ENCODE measurements at regions not wholly inside any gene's neighbourhood (a gene's known extent, or its start where the extent isn't known, plus 50 kb on each side); places are given as distances from the start of the nearest gene placed in this dataset.

DNA sequence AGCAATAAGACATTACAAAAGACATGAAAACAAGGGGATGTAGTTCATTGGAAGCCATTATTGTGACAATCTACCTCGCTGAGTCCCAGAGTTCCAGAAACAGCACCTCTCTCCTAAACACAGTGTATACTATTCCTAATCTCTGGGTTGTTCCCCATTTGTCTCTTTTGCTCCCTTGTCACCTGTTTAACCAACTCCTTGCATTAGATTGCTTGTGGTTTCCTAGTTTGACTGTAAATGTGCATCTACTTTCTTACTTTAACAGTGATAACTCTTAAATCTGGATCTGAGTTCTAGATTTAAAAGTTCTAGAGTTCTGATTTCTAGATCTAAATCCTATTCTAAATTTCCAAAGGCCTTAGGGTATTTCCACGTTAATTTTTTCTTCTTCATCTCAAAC, 71.6 kb upstream of the TET2 start:
- no peaks in the 10 kb centered on the region for H3K23me2 ChIP-seq (ENCODE audit: low read depth, low read length)
- WGBS, 2 experiments (ENCODE audit: extremely low coverage in 1 of 2, insufficient coverage in 1 of 2, insufficient read length in 1 of 2, insufficient replicate concordance in 2 of 2, low coverage in 1 of 2, low lambda C conversion rate in 2 of 2, missing lambda C conversion rate in 1 of 2) = 63% methylated on average over 2 of the region's 2 CpGs; no CpG with 5 or more reads in 1 of the 2 experiments
- no peak overlapping the region for H3K4me3 ChIP-seq (ENCODE audit: extremely low read depth in 1 of 4, insufficient read depth in 2 of 4, low read depth in 3 of 4, low read length in 4 of 4)
- H2BK120ac ChIP-seq (replicated peaks; ENCODE audit: low read depth, low read length) = no peak overlapping the region
- no peak overlapping the region for H4K5ac ChIP-seq (ENCODE audit: insufficient read length, low read depth, low read length)
- no peak overlapping the region for H3K27ac ChIP-seq (ENCODE audit: low read depth, low read length)
- H2BK20ac ChIP-seq (ENCODE audit: low read length) = no peak overlapping the region
- H3K4ac ChIP-seq (replicated peaks; ENCODE audit: insufficient read length, low read depth, low read length) = no peak overlapping the region
- H3K9me3 ChIP-seq (ENCODE audit: insufficient read depth in 2 of 2, low read depth in 1 of 2, low read length in 1 of 2) = no peaks in the 10 kb centered on the region
- H3K23ac ChIP-seq (ENCODE audit: insufficient read length) = no peak overlapping the region
- no peak overlapping the region for H2AK5ac ChIP-seq (ENCODE audit: low read depth, low read length)
- H3K9ac ChIP-seq (replicated peaks in 1 of 4; ENCODE audit: extremely low read depth in 1 of 4, low read depth in 3 of 4, low read length in 3 of 4) = no peak overlapping the region
- H3K36me3 ChIP-seq (ENCODE audit: control insufficient read depth in 2 of 4, insufficient read depth in 4 of 4, low read length in 3 of 4) = no peaks in the 10 kb centered on the region
- ChIA-PET POLR2A (ENCODE audit: partially characterized antibody) (no interaction called here), CTCF (ENCODE audit: partially characterized antibody) (no interaction called here)
- no peak overlapping the region for H3K4me2 ChIP-seq (ENCODE audit: insufficient read depth in 1 of 2, low read depth in 2 of 2, low read length in 2 of 2)
- no peak overlapping the region for H3K56ac ChIP-seq (replicated peaks; ENCODE audit: insufficient read length, low read depth, low read length)
- TF ChIP-seq SP2 (IDR thresholded peaks at IDR 0.05; ENCODE audit: low read length) = no peak
- no peak for TF ChIP-seq EZH2 (IDR thresholded peaks at IDR 0.05; ENCODE audit: low read depth, low read length, severe bottlenecking)
- TF ChIP-seq RXRA (IDR thresholded peaks at IDR 0.05; ENCODE audit: insufficient read depth, low read depth, low read length) = no peak
- no peaks in the 10 kb centered on the region for H3K79me2 ChIP-seq (ENCODE audit: control insufficient read depth in 1 of 2, insufficient read depth in 2 of 2, low read length in 2 of 2)
- H3K4me1 ChIP-seq (replicated peaks in 1 of 4; ENCODE audit: control insufficient read depth in 3 of 4, insufficient read depth in 4 of 4, low read length in 3 of 4) = no peaks in the 10 kb centered on the region
- no peak overlapping the region for H2BK12ac ChIP-seq (ENCODE audit: low read depth, low read length)
- H3K14ac ChIP-seq (ENCODE audit: insufficient read length) = no peak overlapping the region
- no peak overlapping the region for H3K18ac ChIP-seq (ENCODE audit: extremely low read depth, low read length)
- no peak overlapping the region for H2BK5ac ChIP-seq (ENCODE audit: low read depth, low read length)
- no peak overlapping the region for H4K91ac ChIP-seq (replicated peaks; ENCODE audit: insufficient read length, low read length)
- H4K8ac ChIP-seq (ENCODE audit: extremely low read depth, insufficient read depth, low read length) = no peak overlapping the region
- no peaks in the 10 kb centered on the region for H3K79me1 ChIP-seq (ENCODE audit: low read depth, low read length)
- no peak overlapping the region for H2BK15ac ChIP-seq (ENCODE audit: low read length)
- H3K27me3 ChIP-seq (replicated peaks in 1 of 4; ENCODE audit: control insufficient read depth in 3 of 4, extremely low read depth in 1 of 4, insufficient read depth in 3 of 4, low read length in 3 of 4) = no peaks in the 10 kb centered on the region
- no peaks in the 10 kb centered on the region for H4K20me1 ChIP-seq (replicated peaks in 1 of 2; ENCODE audit: control insufficient read depth in 1 of 2, insufficient read depth in 2 of 2, low read length in 2 of 2)
- no peak for FAIRE-seq
- DNase-seq (ENCODE audit: low read depth in 1 of 2, low spot score in 2 of 2) = no peak
- H2AFZ ChIP-seq (ENCODE audit: low read length) = no peak overlapping the region

All from H1 (cell line).